GM12874 (cell line): ENCODE measurements at regions not wholly inside any gene's neighbourhood (a gene's known extent, or its start where the extent isn't known, plus 50 kb on each side); places are given as distances from the start of the nearest gene placed in this dataset.

Source experiments
- CTCF ChIP-seq: IDR thresholded peaks from 2 replicates; pipeline ENCODE4 v1.5.1; 2011; ENCODE audit warnings: low read depth, mild to moderate bottlenecking, control low read depth, low read length, moderate library complexity; ENCODE audit not compliant: insufficient read depth

GRCh38 chr2:16103614-16104314 is 163.4 kb downstream of the MYCN start:
- TF ChIP-seq CTCF = no peak

- no peak for TF ChIP-seq CTCF
Observed at GRCh38 chr2:16102976-16103380, 162.6 kb downstream of the MYCN start.

- TF ChIP-seq CTCF = no peak
Observed at GRCh38 chr2:16102358-16102975, 162.1 kb downstream of the MYCN start.

- TF ChIP-seq CTCF = no peak
Observed at GRCh38 chr2:16101196-16101595, 160.8 kb downstream of the MYCN start.

- no peak for TF ChIP-seq CTCF
Observed at GRCh38 chr2:16100006-16100405, 159.7 kb downstream of the MYCN start.

- TF ChIP-seq CTCF = no peak
Observed at GRCh38 chr2:16099326-16099725, 159.0 kb downstream of the MYCN start.

- no peak for TF ChIP-seq CTCF
Observed at GRCh38 chr2:16096962-16097361, 156.6 kb downstream of the MYCN start.
